Daoy (cell line): ENCODE measurements at regions not wholly inside any gene's neighbourhood (a gene's known extent, or its start where the extent isn't known, plus 50 kb on each side); places are given as distances from the start of the nearest gene placed in this dataset.
A peak's percentile ranks its signal among the peaks of the same experiment; 100 is the strongest.

Experiments
- DNase-seq: peaks from one replicate; pipeline ENCODE4 v3.0.0-alpha.2; 2015; ENCODE audit warnings: low read depth

GRCh38 chr6:209432-210103, 82.7 kb upstream of the DUSP22 start:
- no peak for DNase-seq

- no peak for DNase-seq
Measured at GRCh38 chr6:210104-210456, 82.2 kb upstream of the DUSP22 start.

- no peak for DNase-seq
Measured at GRCh38 chr6:210778-211374, 81.4 kb upstream of the DUSP22 start.

- DNase-seq, result no peak
Measured at GRCh38 chr6:211871-212497, 80.3 kb upstream of the DUSP22 start.

- no peak for DNase-seq
Measured at GRCh38 chr6:213284-213683, 79.0 kb upstream of the DUSP22 start.

GRCh38 chr6:214428-214827, 77.9 kb upstream of the DUSP22 start:
- DNase-seq, result no peak

- DNase-seq, result peak; percentile 78
Measured at GRCh38 chr6:215335-216034, 76.8 kb upstream of the DUSP22 start.

GRCh38 chr6:217048-217659, 75.1 kb upstream of the DUSP22 start:
- peak; percentile 42 for DNase-seq

- DNase-seq, result no peak
Measured at GRCh38 chr6:218153-219018, 73.9 kb upstream of the DUSP22 start.

- no peak for DNase-seq
Measured at GRCh38 chr6:219019-219570, 73.2 kb upstream of the DUSP22 start.

- peak; percentile 80 for DNase-seq
Measured at GRCh38 chr6:219641-220198, 72.6 kb upstream of the DUSP22 start.

GRCh38 chr6:220312-220711, 72.0 kb upstream of the DUSP22 start:
- no peak for DNase-seq

GRCh38 chr6:220721-221475, 71.4 kb upstream of the DUSP22 start:
- peak; percentile 41 for DNase-seq

- no peak for DNase-seq
Measured at GRCh38 chr6:221531-222349, 70.5 kb upstream of the DUSP22 start.

- no peak for DNase-seq
Measured at GRCh38 chr6:222468-222867, 69.8 kb upstream of the DUSP22 start.

GRCh38 chr6:223136-223535, 69.2 kb upstream of the DUSP22 start:
- DNase-seq, result no peak

- DNase-seq, result no peak
Measured at GRCh38 chr6:223763-224162, 68.5 kb upstream of the DUSP22 start.

- no peak for DNase-seq
Measured at GRCh38 chr6:224350-224749, 67.9 kb upstream of the DUSP22 start.

GRCh38 chr6:225121-225721, 67.1 kb upstream of the DUSP22 start:
- no peak for DNase-seq
